ENCODE measurements at regions not wholly inside any gene's neighbourhood (a gene's known extent, or its start where the extent isn't known, plus 50 kb on each side); places are given as distances from the start of the nearest gene placed in this dataset.
"Not testable (repeated sequence)": the region's sequence is repeated elsewhere in the genome, so short reads cannot be mapped to it uniquely, and the experiment has no call there.

DNA sequence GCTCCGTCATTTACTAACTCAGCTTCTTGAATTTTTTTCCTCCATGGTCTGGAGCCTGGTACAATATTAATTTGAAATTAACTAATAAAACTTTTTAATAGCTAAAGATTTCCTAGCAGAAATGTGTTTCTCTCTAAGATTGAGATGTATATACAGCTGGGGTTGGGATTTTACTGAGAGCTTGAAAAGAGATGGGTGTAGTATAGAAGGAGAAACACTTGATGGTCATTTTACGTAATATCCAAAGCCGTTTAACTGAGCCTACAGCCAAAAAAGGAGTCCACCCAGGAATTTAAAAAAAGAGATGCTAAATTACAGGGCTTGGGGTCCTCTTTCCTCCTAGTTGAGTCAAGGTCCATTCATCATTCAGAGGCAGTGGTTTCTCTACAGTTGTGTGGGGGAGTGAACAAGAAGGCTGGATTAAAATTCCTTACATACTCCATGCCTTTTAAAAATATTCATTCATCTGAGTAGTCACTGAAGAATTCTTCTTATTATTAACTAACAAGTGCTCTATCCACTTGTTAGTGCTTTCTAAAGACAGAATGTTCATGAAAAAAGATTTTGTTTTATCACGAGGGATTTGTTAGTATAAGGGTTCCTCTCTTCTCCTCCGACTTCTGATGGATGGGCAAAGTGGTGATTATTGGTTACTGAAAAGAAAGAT lies 255.3 kb upstream of the IL12A start:
- in situ Hi-C loops (cut with HindIII; ENCODE audit: low pct_unique_long_range_greater_than_20kb, low sequenced_read_pairs), result no loop called here
- peak; percentile 32 for DNase-seq (ENCODE audit: low read depth, low spot score)

- in situ Hi-C loops (cut with HindIII; ENCODE audit: low pct_unique_long_range_greater_than_20kb, low sequenced_read_pairs), result no loop called here
- DNase-seq (ENCODE audit: low read depth, low spot score), result no peak
Measured at GRCh38 chr3:159734681-159735080, 254.0 kb upstream of the IL12A start.

DNA sequence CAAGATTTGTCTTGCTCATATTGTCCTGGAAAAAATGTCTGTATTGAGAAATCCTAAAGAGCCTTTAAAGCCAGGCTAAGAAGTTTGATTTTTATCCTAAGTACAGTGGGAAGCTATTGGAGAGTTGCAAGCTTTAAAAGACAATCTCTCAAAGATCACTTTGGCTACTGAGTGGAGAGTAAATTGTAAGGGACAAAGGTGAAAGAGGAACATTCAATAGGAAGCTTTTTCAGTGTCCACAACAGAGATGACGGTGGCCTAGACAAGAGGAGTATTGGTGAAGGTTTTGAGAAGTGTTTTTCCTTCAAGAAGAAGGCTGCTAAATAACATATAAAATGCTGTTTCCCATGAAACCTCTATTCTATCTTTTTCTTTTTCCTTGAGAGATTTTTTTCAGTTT lies 249.5 kb upstream of the IL12A start:
- DNase-seq (ENCODE audit: low read depth, low spot score), result no peak
- in situ Hi-C loops (cut with HindIII; ENCODE audit: low pct_unique_long_range_greater_than_20kb, low sequenced_read_pairs), result no loop called here

GRCh38 chr3:159739969-159740368 lies 248.7 kb upstream of the IL12A start:
- no peak for DNase-seq (ENCODE audit: low read depth, low spot score)
- in situ Hi-C loops (cut with HindIII; ENCODE audit: low pct_unique_long_range_greater_than_20kb, low sequenced_read_pairs), result no loop called here

DNA sequence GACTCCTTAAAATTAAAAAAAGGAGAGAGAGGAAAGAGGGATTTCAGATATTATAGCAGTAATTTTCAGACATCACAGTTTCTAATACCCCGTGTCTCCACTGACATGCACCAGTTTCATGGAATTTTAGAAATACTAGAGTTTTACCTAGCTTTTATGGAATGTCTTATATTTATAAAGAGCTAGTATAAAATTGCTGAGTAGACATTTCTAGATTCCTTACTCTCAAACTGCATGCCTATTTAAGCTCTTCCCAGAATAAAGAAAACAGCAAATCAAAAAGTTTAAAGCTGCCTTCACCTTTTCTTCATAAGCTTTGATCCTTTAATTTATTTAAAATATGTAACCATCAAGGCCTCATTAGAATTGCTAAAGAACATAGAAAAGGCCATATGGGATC lies 247.4 kb upstream of the IL12A start:
- in situ Hi-C loops (cut with HindIII; ENCODE audit: low pct_unique_long_range_greater_than_20kb, low sequenced_read_pairs), result no loop called here
- no peak for DNase-seq (ENCODE audit: low read depth, low spot score)

DNA sequence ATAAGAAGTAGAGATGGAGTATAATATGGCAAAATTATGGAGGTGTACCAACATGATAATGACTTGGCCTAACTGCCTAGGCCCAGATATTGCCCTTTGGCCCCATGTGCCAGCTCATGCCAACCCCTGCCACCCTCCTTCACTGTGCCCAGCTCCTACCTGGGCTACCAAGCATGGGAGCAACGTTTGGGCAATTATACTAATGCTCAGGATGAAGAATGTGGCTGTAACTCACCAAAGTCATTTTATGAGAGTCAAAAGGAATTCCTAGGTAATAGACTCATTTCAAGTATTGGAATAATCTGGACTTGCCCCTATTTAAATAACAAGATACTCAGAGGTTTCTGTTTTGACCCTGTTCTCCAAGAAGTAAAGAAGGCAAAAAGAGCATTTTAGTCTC lies 240.2 kb upstream of the IL12A start:
- in situ Hi-C loops (cut with HindIII; ENCODE audit: low pct_unique_long_range_greater_than_20kb, low sequenced_read_pairs), result no loop called here
- DNase-seq (ENCODE audit: low read depth, low spot score), result no peak

- no peak for DNase-seq (ENCODE audit: low read depth, low spot score)
- in situ Hi-C loops (cut with HindIII; ENCODE audit: low pct_unique_long_range_greater_than_20kb, low sequenced_read_pairs), result no loop called here
Measured at GRCh38 chr3:159749406-159749805, 239.2 kb upstream of the IL12A start.

DNA sequence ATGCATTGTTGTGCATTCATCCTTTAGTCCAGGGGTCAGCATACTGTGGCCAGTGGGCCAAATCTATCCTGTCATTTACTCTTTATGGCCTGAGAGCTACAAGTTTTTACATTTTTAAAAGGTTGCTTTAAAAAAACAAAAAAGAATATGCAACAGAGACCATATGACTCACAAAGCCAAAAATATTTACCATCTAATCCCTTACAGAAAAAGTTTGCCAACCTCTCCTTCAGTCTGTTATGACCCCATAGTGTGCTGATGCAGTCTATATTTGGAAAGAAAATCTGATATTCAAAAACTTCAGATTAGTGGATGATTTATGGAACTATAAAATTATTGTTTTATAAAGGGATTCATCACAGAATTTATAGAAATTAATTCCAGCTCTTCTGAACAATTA lies 237.5 kb upstream of the IL12A start:
- no peak for DNase-seq (ENCODE audit: low read depth, low spot score)
- in situ Hi-C loops (cut with HindIII; ENCODE audit: low pct_unique_long_range_greater_than_20kb, low sequenced_read_pairs), result no loop called here

GRCh38 chr3:159751752-159752151 lies 236.9 kb upstream of the IL12A start:
- no peak for DNase-seq (ENCODE audit: low read depth, low spot score)
- in situ Hi-C loops (cut with HindIII; ENCODE audit: low pct_unique_long_range_greater_than_20kb, low sequenced_read_pairs), result no loop called here

DNA sequence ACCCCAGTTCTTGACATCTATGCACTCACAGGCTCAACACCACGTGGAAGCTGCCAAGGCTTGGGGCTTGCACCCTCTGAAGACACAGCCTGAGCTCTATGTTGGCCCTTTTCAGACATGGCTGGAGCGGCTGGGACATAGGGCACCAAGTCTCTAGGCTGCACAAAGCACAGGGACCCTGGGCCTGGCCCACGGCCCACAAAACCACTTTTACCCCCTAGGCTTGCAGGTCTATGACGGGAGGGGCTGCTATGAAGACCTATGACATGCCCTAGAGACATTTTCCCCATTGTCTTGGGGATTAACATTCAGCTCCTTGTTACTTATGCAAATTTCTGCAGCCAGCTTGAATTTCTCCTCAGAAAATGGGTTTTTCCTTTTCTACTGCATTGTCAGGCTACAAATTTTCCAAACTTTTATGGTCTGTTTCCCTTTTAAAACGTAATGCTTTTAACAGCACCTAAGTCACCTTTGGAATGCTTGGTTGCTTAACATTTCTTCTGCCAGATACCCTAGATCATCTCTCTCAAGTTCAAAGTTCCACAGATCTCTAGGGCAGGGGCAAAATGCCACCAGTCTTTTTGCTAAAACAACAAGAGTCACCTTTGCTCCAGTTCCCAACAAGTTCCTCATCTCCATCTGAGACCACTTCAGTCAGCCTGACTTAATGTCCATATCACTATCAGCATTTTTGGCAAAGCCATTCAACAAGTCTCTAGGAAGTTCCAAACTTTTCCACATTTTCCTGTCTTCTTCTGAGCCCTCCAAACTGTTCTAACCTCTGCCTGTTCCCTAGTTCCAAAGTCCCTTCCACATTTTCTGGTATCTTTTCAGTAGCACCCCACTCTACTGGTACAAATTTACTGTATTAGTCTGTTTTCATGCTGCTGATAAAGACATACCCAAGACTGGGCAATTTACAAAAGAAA lies 232.1 kb upstream of the IL12A start:
- in situ Hi-C loops (cut with HindIII; ENCODE audit: low pct_unique_long_range_greater_than_20kb, low sequenced_read_pairs); DNase-seq (ENCODE audit: low read depth, low spot score): not testable (repeated sequence)

DNA sequence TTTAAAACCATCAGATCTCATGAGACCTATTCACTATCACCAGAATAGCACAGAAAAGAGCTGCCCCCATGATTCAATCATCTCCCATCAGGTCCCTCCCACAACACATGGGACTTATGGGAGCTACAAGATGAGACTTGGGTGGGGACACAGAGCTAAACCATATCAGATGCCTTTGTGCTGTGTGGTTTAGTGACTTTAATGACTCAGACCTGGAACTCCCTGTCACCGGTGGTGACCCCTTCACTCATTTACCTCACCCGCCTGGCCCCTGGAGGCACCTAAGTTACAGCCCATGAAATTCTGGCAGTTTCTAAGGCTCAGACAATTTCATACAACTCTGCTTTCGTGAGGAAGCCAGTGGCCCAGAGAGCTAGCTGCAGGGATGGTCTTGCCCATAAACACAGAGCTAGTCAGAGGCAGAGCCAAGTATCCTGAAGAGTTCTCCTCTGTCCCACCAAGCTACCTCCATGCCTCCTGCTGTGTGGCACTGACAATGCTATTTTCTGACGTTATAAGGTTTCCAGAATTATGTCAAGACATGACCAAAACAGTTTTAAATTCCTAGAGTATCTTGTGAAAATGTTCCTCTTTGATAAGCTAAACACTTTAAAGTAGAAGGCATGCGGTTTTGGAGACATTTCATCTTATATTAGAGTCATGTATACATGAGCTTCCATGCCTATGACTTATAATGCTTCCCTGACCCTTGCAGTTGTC lies 231.1 kb upstream of the IL12A start:
- no peak for DNase-seq (ENCODE audit: low read depth, low spot score)
- in situ Hi-C loops (cut with HindIII; ENCODE audit: low pct_unique_long_range_greater_than_20kb, low sequenced_read_pairs), result no loop called here

- no peak for DNase-seq (ENCODE audit: low read depth, low spot score)
- in situ Hi-C loops (cut with HindIII; ENCODE audit: low pct_unique_long_range_greater_than_20kb, low sequenced_read_pairs), result no loop called here
Measured at GRCh38 chr3:159760046-159760445, 228.6 kb upstream of the IL12A start.

DNA sequence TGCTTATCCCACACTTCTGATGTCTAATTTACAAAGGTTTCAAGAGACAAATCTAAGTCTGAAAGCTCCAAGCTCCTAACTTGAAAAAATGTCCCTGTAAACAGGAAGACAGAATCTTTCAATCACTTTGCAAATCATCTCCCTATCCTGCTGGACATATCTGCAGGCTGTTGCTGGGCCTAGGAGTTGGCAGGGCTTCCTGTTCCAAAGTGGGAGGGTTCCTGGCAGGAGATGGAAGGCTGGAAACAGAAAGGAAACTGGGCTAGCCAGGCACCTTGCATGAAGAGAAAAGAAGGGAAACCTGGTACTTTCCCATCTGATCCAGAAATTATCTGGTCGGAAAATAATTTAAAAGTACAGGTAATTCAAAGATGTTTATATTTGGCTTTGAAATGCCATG lies 227.3 kb upstream of the IL12A start:
- DNase-seq (ENCODE audit: low read depth, low spot score), result no peak
- in situ Hi-C loops (cut with HindIII; ENCODE audit: low pct_unique_long_range_greater_than_20kb, low sequenced_read_pairs), result no loop called here

GRCh38 chr3:159761848-159762635 lies 226.6 kb upstream of the IL12A start:
- in situ Hi-C loops (cut with HindIII; ENCODE audit: low pct_unique_long_range_greater_than_20kb, low sequenced_read_pairs), result no loop called here
- no peak for DNase-seq (ENCODE audit: low read depth, low spot score)

DNA sequence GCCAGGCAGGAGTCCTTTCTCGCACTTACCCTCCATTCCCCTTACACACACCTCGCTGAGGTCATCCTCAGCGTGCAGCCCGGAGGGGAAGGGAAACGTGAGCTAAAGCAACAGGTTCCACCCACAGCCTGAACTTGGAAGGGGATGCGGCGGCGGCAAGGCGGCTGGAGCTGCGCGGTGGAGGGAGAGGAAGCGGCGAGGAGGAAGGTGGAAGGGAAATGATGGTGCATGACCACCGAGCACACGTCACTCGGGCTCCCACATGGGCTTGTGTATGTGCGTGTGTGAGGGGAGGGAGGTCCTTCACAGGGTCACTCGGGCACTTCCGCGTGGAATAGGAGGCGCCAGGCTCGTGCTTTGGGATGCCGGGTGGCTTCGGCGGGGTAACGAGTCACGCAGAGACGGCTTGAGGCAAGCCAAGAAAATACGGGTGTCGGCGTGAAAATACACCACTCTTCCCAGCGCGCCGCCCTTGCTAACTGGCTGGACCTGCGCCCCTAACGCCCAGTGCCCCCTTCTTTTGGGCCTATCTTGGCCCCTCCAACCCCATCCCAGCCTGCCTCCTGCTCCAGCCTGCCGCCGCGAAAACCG lies 225.5 kb upstream of the IL12A start:
- in situ Hi-C loops (cut with HindIII; ENCODE audit: low pct_unique_long_range_greater_than_20kb, low sequenced_read_pairs), result no loop called here

GRCh38 chr3:159763602-159764489 lies 224.8 kb upstream of the IL12A start:
- no peak for DNase-seq (ENCODE audit: low read depth, low spot score)
- in situ Hi-C loops (cut with HindIII; ENCODE audit: low pct_unique_long_range_greater_than_20kb, low sequenced_read_pairs), result no loop called here

More for the DNA sequence above, 225.5 kb upstream of the IL12A start:
- DNase-seq (ENCODE audit: low read depth, low spot score), result no peak

Measured in SK-MEL-5 (cell line).